GM13977 (cell line): ENCODE measurements at regions not wholly inside any gene's neighbourhood (a gene's known extent, or its start where the extent isn't known, plus 50 kb on each side); places are given as distances from the start of the nearest gene placed in this dataset.
"Not testable (repeated sequence)": the region's sequence is repeated elsewhere in the genome, so short reads cannot be mapped to it uniquely, and the experiment has no call there.

Source experiments
- DNase-seq: peaks from one replicate; pipeline ENCODE4 v3.0.0; 2012; ENCODE audit warnings: low spot score
- CTCF ChIP-seq: IDR thresholded peaks from 2 replicates; pipeline ENCODE4 v1.5.1; 2012; ENCODE audit warnings: mild to moderate bottlenecking, control low read depth; ENCODE audit not compliant: insufficient read depth; ENCODE audit errors: extremely low read depth, missing control alignments
- in situ Hi-C: fragments of 300-500 bp; cut with MboI; formaldehyde crosslinking; loops from one replicate; pipeline ENCODE4 v1.12.0; 2022; ENCODE audit warnings: low sequenced_read_pairs, low pct_unique_long_range_greater_than_20kb, mixed read lengths, inconsistent platforms; ENCODE audit not compliant: unreplicated experiment

- in situ Hi-C loops = no loop called here
- TF ChIP-seq CTCF = no peak
- DNase-seq = no peak
These were observed 2441.7 kb downstream of the ARAP2 start for GRCh38 chr4:33802578-33802977.

- no peak for TF ChIP-seq CTCF
- in situ Hi-C loops = no loop called here
- no peak for DNase-seq
These were observed 2418.6 kb downstream of the ARAP2 start for GRCh38 chr4:33825685-33826084.

- DNase-seq, in situ Hi-C loops: not testable (repeated sequence)
These were observed 2415.0 kb downstream of the ARAP2 start for GRCh38 chr4:33829356-33829755.

GRCh38 chr4:33831442-33832066, 2412.8 kb downstream of the ARAP2 start:
- no peak for TF ChIP-seq CTCF
- no peak for DNase-seq
- in situ Hi-C loops = no loop called here

- DNase-seq, in situ Hi-C loops: not testable (repeated sequence)
These were observed 2408.6 kb downstream of the ARAP2 start for GRCh38 chr4:33835764-33836163.

- in situ Hi-C loops = no loop called here
- no peak for DNase-seq
- TF ChIP-seq CTCF = no peak
These were observed 2407.1 kb downstream of the ARAP2 start for GRCh38 chr4:33837043-33837838.

GRCh38 chr4:33841120-33841519, 2403.2 kb downstream of the ARAP2 start:
- no peak for DNase-seq
- TF ChIP-seq CTCF = no peak
- in situ Hi-C loops = no loop called here
